ENCODE measurements at regions not wholly inside any gene's neighbourhood (a gene's known extent, or its start where the extent isn't known, plus 50 kb on each side); places are given as distances from the start of the nearest gene placed in this dataset.

- Histone ChIP-seq H3K36me3 (ENCODE audit: insufficient read depth, low read length) (no peaks in the 10 kb centered on the region), H3K4me1 (ENCODE audit: insufficient read depth, low read length) (no peaks in the 10 kb centered on the region), H4K20me1 (ENCODE audit: insufficient read depth, low read length) (no peaks in the 10 kb centered on the region), H3K79me2 (ENCODE audit: insufficient read depth, low read length) (no peaks in the 10 kb centered on the region), H3K9me3 (ENCODE audit: low read depth, low read length) (no peaks in the 10 kb centered on the region), H3K4me3 (ENCODE audit: insufficient read depth, low read length) (no peak overlapping the region), H3K4me2 (ENCODE audit: insufficient read depth, low read length) (no peak overlapping the region), H3K27me3 (ENCODE audit: insufficient read depth, low read length) (no peaks in the 10 kb centered on the region), H2AFZ (ENCODE audit: low read length) (no peak overlapping the region), H3K27ac (ENCODE audit: low read depth, low read length) (no peak overlapping the region)
- no peak for DNase-seq (ENCODE audit: insufficient read length, low spot score, missing footprints)
- no peak for TF ChIP-seq CTCF (IDR thresholded peaks at IDR 0.05; ENCODE audit: extremely low read depth, low read depth, low read length)
These were observed 81.4 kb downstream of the RERGL start for GRCh38 chr12:18008642-18009041.

- H4K20me1 ChIP-seq (ENCODE audit: insufficient read depth, low read length) = no peaks in the 10 kb centered on the region
- no peak for DNase-seq (ENCODE audit: insufficient read length, low spot score, missing footprints)
- no peak for TF ChIP-seq CTCF (IDR thresholded peaks at IDR 0.05; ENCODE audit: extremely low read depth, low read depth, low read length)
- no peaks in the 10 kb centered on the region for H3K79me2 ChIP-seq (ENCODE audit: insufficient read depth, low read length)
- no peaks in the 10 kb centered on the region for H3K36me3 ChIP-seq (ENCODE audit: insufficient read depth, low read length)
- no peak overlapping the region for H3K4me3 ChIP-seq (ENCODE audit: insufficient read depth, low read length)
- no peaks in the 10 kb centered on the region for H3K9me3 ChIP-seq (ENCODE audit: low read depth, low read length)
- no peak overlapping the region for H3K4me2 ChIP-seq (ENCODE audit: insufficient read depth, low read length)
- H3K27ac ChIP-seq (ENCODE audit: low read depth, low read length) = no peak overlapping the region
- no peak overlapping the region for H2AFZ ChIP-seq (ENCODE audit: low read length)
- H3K27me3 ChIP-seq (ENCODE audit: insufficient read depth, low read length) = no peaks in the 10 kb centered on the region
- H3K4me1 ChIP-seq (ENCODE audit: insufficient read depth, low read length) = no peaks in the 10 kb centered on the region
These were observed 90.7 kb downstream of the RERGL start for GRCh38 chr12:17999174-17999801.

- H4K20me1 ChIP-seq (ENCODE audit: insufficient read depth, low read length) = no peaks in the 10 kb centered on the region
- H3K4me3 ChIP-seq (ENCODE audit: insufficient read depth, low read length) = no peak overlapping the region
- no peak overlapping the region for H3K27ac ChIP-seq (ENCODE audit: low read depth, low read length)
- DNase-seq (ENCODE audit: insufficient read length, low spot score, missing footprints) = no peak
- no peaks in the 10 kb centered on the region for H3K9me3 ChIP-seq (ENCODE audit: low read depth, low read length)
- H3K36me3 ChIP-seq (ENCODE audit: insufficient read depth, low read length) = no peaks in the 10 kb centered on the region
- H2AFZ ChIP-seq (ENCODE audit: low read length) = no peak overlapping the region
- no peaks in the 10 kb centered on the region for H3K79me2 ChIP-seq (ENCODE audit: insufficient read depth, low read length)
- H3K4me2 ChIP-seq (ENCODE audit: insufficient read depth, low read length) = no peak overlapping the region
- no peaks in the 10 kb centered on the region for H3K27me3 ChIP-seq (ENCODE audit: insufficient read depth, low read length)
- peak; percentile 84 for TF ChIP-seq CTCF (IDR thresholded peaks at IDR 0.05; ENCODE audit: extremely low read depth, low read depth, low read length)
- H3K4me1 ChIP-seq (ENCODE audit: insufficient read depth, low read length) = no peaks in the 10 kb centered on the region
These were observed 97.9 kb downstream of the RERGL start for GRCh38 chr12:17992002-17992656.

GRCh38 chr12:17982556-17982955 is 107.4 kb downstream of the RERGL start:
- no peak overlapping the region for H2AFZ ChIP-seq (ENCODE audit: low read length)
- no peaks in the 10 kb centered on the region for H3K4me1 ChIP-seq (ENCODE audit: insufficient read depth, low read length)
- H3K36me3 ChIP-seq (ENCODE audit: insufficient read depth, low read length) = no peaks in the 10 kb centered on the region
- TF ChIP-seq CTCF (IDR thresholded peaks at IDR 0.05; ENCODE audit: extremely low read depth, low read depth, low read length) = no peak
- no peak for DNase-seq (ENCODE audit: insufficient read length, low spot score, missing footprints)
- no peaks in the 10 kb centered on the region for H3K9me3 ChIP-seq (ENCODE audit: low read depth, low read length)
- no peaks in the 10 kb centered on the region for H3K27me3 ChIP-seq (ENCODE audit: insufficient read depth, low read length)
- H3K27ac ChIP-seq (ENCODE audit: low read depth, low read length) = no peak overlapping the region
- no peaks in the 10 kb centered on the region for H3K79me2 ChIP-seq (ENCODE audit: insufficient read depth, low read length)
- no peaks in the 10 kb centered on the region for H4K20me1 ChIP-seq (ENCODE audit: insufficient read depth, low read length)
- H3K4me3 ChIP-seq (ENCODE audit: insufficient read depth, low read length) = no peak overlapping the region
- H3K4me2 ChIP-seq (ENCODE audit: insufficient read depth, low read length) = no peak overlapping the region

Measured in osteoblast (primary cell).